ENCODE measurements at regions not wholly inside any gene's neighbourhood (a gene's known extent, or its start where the extent isn't known, plus 50 kb on each side); places are given as distances from the start of the nearest gene placed in this dataset.
A peak's percentile ranks its signal among the peaks of the same experiment; 100 is the strongest.

DNA sequence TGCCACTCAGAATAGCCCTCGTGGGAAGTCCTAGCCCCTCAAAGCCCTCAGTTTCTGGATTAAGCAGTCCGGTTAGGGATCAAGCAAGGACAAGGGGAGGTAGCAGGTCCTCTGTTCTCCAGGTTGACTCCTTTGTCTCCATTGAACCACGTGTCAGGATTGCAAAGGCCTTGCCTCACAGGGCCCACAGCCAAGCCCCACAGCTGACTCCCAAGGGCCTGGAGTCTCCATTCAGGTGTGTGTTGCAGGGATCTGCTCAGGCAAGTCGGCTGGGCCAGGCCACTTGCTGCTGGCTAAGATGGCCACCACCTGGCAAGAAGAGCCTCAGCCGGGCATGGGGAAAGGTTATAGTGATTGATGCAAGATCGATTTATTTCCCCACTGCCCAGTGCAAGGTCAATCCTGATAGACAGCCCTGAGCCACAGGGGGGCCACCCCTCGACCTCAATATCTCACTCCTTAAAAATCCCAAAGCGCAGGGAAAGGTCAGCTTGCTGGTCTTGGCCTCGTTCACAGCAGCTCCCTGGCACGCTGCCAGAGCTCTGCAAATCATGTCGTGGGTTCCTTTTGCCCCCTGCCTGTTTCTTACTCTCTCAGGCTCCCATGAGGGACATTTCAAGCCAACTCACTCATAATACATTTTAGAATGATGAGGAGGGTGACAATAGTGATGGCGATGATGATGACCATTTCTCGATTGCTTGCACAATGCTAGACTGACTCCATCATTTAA is 75.9 kb downstream of the EDN3 start:
- DNase-seq = no peak

DNA sequence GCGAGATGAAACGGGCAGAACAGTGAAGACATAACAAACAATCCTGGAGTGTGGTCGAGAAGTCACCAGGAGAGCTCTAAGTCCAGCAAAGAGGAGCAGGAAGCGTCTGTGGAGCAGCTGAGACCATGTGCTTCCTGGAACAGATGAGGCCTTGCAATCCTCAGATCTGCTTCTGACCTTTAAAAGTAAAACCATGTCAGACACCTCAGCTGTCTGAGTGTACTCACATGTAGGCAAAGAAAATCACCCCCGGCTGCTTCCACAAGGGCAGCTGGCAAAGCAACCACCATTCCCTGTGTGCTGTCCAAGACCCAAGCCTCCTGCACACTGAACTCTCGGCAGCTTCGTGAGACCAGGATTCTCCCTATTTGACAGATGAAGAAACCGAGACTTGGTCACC is 76.6 kb downstream of the EDN3 start:
- DNase-seq = no peak

DNA sequence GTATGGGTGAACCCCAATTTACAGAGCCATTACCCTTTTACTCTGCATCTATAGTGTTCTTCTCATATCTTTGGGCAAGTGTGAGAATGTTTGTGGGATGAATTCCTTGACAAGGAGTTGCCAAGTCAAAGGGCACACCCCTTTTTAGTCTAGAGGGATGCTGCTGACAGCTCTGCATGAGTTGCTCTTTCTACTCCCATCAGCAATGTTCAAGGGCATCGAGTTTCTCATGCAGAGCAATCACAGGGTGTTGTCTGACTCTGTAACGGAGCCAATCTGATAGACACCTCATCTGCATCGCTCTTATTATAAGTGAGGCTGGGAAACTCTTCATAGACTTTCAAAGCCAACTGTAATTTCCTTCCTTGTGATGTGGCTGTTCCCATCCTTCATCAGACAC is 77.4 kb downstream of the EDN3 start:
- DNase-seq = no peak

DNA sequence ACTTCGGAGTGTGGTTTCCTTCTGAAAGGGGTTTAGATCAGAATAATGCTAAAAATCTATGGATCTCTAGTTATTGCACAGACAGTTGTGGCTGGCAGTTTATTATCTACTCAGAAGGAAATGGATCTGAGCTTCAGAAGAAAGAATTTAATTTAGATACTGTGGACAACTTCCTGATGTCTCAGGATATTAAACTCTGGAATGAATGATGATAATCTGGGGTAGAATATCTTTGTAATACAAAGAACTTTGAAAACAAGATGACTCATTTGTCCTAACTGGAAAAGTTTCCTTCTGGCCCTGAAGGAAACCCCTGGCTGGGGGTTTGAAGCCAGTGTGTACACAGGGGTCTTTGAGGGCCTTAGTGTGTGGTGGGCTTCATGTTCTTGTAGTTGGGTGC is 78.0 kb downstream of the EDN3 start:
- no peak for DNase-seq

DNA sequence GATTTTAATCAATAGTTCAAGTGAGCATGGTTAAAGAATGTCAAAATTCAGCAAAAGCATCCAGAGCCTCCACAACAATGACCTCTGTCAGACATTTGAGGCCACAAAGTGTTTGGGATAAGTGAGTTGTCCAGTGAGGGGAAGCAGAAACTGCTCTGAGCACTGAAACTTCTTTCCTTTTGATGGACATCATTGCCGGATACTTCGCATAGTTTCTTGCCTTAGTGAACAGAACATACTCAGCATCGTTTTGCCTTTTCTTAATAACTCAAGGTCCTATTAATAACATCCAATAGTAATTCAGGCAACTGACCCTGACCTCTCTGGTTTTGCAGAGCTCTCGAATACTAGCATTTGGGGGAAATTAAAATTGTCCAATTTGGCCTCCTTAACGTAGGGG is 78.6 kb downstream of the EDN3 start:
- no peak for DNase-seq

DNA sequence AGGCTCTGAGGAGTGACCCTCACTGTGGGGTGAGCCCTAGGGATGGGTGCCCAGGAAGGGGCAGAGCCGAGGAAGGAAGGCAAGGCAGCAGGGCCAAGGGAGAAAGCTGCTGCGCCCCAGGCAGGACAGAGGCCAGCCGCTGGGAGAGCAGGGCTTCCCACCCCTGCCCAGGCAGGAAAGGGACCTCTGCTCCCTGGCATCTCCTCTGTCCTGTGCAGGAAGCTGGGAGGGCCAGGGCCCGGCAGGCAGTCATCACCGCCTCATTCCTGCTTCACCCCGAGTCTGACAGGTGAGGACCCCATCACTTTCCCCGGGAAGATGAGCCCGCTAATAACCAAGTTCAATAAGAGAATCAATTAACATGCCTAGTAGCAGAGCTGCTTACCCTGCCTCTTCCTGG is 81.3 kb downstream of the EDN3 start:
- DNase-seq = no peak

DNA sequence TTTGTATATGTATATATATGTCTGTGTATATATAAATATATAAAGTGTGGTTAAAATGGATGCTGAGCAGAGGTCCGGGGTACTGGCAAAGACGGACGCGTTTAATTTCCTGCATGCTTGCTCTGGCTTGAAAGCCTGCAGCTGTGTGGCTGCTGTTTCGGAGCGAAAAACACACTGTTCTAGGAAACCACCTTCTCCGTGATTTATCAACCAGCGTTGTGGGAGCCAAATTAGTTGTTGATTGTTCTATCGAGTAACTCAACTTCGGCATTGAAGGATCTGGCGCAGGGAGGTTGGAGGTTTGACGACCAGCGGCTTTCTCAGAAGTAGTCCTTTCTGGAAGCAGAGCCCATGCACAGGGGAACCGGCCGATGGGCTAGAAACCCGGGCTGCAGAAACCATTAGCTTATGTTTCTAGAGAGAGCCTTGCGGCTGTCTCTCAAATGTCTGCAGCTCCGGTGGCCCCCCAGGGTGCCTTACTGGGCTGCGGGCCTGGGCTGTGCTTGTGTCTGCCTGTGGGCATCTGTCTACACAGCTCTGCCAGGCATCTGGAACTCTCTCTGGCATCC is 81.8 kb downstream of the EDN3 start:
- no peak for DNase-seq

DNA sequence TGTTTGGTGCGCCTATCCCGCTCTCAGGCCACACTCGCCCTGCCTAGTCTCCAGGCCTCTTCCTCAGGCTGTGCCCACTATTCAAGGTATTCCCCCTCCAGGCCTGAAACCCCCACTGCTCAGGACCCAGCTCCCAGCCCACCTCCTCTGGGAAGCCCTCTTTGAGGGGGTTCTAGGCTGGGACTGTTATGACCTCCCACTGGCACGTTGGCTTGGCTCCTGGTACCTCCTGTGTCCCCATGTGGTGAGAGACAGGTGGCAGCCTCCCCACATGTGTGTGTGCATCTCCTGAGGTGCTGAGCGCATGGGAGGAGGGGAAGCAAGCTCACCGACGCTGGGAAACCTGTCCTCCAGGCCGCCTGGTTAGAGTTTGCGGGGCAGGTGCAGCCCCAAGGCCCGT is 82.5 kb downstream of the EDN3 start:
- DNase-seq = no peak

DNA sequence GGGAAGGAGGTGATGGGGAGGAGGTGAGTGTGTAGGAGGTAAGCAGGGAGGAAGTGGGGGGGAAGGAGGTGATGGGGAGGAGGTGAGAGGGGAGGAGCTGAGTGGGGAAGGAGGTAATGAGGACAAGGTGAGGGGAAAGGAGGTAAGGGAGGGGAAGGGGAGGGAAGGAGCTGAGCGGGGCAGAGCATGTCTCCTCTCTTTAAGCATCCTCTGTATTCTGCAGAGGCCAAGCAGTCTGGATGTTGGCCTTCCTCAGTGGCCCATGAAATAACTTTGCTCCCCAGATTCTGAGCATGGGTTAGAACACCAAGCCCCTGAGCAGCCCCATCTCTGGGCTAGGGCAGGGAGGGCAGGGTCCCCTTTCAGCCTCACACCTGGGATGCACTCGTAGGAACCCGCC is 84.6 kb downstream of the EDN3 start:
- no peak for DNase-seq

DNA sequence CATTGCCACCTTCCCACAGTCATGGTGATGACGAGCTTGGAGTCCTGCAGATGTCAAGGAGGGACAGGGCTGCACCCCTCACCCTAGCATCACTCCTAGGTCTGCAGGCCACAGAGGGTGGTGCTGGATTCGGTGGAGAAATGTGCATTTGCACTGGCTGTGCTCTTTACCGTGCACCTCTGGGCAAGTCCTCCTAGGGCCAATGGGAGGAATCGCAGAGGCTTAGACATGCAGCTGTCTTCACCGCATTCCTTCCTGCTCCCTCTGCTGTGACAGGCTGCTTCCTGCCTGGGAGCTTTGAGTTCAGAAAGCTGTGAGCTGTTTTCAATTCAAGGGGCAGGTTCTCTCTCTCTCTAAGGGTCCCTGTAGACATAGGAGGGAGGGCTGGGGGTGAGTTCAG is 85.1 kb downstream of the EDN3 start:
- DNase-seq = no peak

DNA sequence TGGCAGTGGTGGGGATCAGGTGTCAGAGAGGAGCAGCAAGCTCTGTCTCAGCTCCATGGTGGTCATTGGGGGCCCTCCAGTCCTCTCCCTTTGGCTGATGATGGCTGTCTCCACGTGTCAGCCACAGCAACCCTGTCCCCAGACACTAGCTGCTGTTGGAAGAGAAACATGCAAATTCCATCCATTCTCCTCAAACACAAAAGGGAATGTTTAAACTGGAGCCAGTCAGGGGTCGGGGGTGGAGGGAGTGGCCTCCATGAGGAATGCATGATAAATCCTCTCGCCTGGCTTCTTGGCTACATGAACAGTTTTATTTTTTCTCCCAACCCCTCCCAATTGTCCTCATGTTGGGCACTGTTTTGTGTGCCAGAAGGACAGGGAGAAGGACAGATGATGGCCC is 86.4 kb downstream of the EDN3 start:
- no peak for DNase-seq

DNA sequence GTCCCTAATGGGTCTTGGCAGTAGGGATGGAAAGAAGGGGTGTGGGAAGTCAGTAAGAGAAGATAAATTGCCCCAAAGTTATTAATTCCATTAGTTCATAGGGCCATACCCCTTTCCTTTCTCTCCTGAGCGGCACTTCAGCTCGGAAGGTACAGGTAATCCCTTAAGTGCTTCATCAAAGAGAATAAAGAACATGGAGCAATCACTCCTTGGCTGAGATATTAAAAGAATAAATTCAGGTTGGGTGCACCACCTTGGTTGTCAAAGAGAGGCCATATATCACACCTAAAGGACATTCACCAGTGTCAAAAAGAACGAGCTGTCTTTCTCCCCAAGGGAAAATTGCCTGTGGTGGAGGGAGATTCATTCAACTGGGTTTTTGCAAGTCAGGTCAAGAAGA is 87.5 kb downstream of the EDN3 start:
- DNase-seq = no peak

DNA sequence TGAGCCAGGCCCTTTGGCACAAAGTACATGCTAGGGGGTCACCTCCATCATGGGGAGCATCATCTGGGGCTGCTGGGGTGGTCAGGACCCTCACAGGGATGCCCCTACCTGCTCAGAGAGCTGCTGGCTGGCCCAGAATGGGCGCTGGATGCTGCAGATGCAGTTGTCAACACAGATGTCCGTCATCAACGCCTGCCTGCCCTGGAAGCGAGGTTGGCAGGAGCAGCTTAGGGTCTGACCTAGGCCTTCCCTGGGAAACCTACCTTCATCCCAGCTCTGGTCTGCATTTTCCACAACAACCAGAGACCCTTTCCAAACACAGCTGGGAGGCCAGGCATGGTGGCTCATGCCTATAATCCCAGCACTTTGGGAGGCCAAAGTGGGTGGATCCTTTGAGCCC is 88.0 kb downstream of the EDN3 start:
- no peak for DNase-seq

DNA sequence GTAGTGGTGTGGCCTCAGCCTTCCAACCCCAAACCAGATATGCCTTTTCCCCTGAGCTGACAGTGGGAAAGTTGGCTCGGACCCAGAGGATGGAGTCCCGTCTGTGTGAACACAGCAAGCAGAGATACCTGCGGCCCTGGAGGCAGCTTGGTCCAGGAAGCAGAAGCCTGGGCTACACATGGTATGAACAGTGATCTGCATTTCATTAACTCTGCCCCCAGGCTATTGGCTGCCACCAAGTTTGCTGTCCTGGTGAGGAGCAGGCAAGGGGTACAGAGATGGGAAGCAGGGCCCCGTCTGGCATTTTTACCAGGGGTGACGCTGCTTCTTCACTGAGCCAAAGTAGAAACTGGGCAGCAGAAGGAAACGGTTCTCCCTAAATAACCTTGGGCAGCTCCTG is 90.0 kb downstream of the EDN3 start:
- no peak for DNase-seq

DNA sequence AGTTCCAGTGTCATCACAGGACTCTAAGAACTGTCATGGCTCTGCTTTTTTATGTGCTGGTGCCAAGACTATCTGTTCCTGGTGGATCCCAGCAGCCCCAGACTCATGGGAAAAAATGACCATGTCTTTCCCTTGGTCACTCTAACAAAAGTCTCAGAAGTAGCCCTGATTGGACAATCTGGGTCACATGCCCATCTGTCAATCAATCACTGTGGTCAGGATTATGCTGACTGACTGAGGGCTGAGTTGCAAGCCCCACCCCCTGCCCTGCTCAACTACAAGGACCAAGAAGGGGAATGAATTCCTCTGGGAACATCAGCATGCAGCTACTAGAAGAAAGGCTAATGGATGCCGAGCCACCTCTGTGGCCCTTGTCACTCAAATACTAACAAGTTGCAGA is 91.6 kb downstream of the EDN3 start:
- DNase-seq = no peak

DNA sequence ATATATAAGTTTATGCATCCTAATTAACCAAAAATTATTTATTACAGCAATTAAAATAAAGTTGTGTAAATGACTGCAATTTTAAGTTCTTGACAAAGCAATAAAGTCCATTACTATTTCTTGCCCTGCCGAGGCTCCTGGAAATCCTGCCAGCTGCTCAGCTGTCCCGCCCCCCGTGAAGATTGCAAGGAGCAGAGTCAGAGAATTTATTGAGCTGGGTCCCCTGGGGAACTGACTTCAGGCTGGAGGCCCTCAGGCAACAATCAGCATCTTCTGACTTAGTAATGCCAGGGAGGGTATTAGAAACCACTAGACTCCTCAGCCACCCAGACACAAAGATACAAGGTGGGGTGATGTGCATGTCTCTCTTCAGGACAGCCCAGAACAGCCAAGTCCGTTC is 92.3 kb downstream of the EDN3 start:
- no peak for DNase-seq

DNA sequence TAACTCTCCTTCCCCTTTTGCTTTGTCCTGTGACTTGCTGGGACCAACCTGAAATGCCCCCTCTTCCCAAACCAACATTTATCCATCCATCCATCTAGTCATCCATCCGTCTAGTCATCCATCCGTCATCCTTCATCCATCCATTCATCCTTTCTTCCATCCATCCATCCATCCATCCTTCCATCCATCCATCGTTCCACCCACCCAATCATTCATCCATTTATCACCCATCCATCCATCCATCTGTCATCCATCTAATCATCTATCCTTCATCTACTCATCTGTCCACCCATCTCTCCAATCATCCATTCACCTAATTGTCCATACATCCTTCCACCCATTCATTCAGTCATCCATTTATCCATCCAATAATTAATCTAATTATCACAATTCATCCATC is 92.7 kb downstream of the EDN3 start:
- DNase-seq = no peak

DNA sequence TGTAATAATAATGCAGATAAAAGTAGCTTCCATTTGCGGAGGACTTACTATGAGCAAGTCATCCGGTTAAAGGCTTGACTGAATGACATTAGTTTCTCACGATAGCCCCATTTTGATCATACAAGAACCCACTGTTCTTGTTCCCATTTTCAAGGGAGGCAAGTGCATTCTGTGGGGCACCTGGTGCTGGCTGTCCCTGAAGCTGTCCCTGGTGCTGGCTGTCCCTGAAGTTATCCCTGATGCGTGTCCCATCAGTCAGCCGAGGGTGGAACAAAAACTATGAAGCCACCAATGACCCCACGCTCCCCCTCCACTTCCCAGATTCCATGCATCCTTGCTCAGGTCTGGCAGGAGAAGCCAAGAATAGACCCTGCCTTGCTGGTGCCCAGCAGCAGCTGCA is 95.3 kb downstream of the EDN3 start:
- no peak for DNase-seq

DNA sequence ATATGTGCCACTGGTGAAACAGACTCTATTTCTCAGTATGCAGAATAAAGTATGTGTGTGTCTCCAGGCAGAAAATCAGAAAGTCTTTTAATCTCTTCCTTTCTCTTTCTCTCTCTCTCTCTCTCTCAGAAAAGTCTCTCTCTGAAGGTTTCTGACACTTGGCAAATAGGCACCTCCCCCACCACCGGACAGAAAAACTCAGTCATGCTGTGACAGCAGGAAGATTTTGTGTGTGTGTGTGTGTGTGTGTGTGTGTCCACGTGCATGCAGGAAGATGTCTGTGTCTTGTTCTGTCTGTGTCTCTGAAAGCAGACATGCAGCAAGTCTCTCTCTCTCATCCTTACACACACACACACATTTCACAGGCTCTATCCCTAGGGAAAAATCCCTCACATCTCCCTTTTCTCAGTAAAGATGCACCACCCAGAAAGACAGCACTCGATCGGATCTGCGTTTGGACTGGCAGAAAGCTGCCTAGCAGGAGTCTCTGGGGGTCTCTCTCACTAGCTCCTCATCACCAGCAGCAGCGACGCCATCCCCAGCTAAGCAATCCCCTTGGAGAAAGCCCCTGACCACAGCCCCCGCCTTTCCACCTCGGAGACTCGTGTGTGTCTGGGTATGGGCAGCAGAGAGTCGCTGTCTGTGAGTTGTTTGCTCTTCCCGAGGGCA is 98.3 kb downstream of the EDN3 start:
- no peak for DNase-seq

DNA sequence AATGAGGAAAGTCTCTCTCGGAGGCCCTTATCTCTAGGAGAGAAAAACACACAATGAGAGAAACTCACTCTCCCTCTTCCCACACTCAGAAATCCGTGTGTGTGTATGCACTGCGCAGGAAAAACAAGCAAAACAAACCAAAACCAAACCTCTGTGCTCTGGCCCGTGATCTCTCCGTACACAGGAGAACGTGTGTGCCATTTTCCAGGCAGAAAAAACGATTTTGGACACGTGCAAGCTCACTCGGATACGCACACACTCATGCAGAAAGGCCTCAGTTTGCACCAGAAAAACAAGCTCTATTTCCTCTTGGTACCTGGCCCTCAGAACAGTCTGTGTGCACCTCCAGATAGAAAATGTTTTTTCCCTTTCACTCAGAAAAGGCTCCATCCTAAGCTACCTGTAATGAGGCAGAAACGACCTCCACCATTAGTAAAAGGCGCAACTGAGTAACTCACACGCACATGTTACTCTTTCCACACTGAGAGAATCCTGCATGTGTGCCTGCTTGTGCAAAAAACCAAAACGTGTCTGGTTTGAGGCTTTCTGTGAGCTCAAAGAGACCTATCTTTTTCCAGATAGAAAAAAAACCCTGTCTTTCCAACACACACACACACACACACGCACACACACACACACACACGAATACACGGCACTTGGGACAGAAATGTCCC is 99.2 kb downstream of the EDN3 start:
- no peak for DNase-seq

DNA sequence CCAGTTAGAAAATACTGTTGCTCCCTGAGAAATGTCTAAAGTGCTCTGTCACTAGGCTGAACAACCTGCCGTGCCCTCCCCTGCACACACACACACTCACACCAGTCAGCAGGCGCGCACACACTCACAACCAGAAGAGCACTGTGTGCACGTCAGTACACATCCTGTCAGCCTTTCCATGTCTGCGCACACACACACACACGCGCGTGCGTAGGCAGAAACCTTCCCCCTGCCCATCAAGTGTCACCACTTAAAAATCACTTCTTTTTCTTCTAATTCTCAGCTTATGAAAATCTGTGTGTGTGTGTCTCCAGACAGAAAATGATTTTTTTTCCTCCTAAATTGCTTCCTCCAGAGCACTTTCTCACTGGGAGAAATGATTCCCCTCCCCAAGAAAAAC is 100.3 kb downstream of the EDN3 start:
- no peak for DNase-seq

DNA sequence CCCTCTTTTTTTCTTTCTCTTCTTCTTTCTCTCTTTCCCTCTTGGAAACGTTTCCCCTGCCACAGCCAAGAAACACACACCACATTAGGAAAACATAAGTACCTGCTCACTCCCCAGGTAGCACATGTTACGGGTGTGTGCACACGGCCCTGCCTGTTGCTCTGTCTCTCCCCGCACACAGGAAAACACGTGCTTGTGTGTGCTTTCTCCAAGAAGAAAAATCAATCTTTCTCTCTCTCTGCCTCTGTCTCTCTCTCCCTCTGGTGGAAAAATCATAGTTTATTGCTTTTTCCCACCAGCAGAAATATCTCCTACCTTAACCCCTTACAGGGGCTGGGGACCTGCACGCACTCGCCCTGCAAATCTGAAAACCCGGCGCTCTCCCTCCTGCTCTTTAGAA is 102.3 kb downstream of the EDN3 start:
- no peak for DNase-seq

DNA sequence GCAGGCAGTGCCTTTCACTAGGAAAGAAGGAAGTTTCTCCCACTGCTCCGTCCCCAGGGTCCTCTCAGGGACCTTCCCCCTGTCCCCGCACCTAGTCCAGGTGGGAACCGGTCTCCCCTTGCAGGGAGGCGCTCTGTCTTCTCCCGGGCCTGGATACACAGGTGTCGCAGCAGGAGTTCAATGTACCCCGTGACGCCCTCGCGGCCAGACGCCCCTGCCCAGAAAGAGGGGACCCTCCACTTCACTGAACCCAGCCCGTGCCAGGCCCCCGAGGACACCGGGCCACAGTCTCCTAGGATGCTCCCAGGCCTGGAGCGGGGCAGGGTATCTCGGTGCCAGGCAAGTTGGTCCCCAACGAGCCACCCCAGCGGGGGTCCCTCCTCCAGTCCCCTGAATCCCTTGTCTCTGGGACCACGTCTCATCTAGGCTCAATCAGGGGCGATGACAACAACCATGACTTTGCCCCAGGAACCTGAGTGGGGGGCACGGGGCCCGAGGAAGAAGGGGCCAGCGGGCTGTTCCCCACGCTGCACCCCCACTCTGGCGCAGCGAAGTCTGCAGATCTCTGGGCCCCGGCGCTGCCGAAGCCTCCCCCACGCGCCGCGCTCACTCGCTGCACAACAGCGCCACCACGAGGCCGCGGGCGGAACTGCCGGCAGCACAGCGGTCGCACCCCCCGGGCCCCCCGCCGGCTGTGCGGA is 103.0 kb downstream of the EDN3 start:
- peak; percentile 32 to 74 (median 51) for DNase-seq

DNA sequence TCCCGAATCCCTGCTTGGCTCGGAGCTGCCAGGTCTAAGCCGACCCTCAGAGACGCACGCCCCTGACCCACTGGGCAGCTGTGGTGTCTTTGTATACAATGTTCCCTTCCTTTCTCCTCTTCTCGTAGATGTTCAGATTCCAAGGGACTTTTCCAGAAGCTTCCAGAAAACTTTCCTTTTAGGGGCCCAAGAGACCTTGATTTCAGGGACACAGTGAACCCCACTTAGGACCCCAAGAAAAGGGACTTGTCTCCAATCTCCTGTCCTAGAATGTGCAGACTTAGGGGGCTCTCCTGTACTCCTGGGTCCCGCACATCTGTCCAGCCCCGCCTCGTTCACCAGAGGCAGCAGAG is 103.5 kb downstream of the EDN3 start:
- DNase-seq = no peak

Data from suppressor macrophage treated with lipopolysaccharide for 1 hour (primary cell).